ENCODE measurements at regions not wholly inside any gene's neighbourhood (a gene's known extent, or its start where the extent isn't known, plus 50 kb on each side); places are given as distances from the start of the nearest gene placed in this dataset.

GRCh38 chr7:67805921-67806471 is 809.4 kb downstream of the TYW1 start:
- TF ChIP-seq CTCF (IDR thresholded peaks at IDR 0.05; ENCODE audit: low read depth, low read length): no peak
- DNase-seq: no peak
- Histone ChIP-seq H3K27me3 (no peaks in the 10 kb centered on the region), H3K4me1 (no peaks in the 10 kb centered on the region), H3K4me3 (ENCODE audit: low read depth, low read length) (no peak overlapping the region), H3K36me3 (no peaks in the 10 kb centered on the region), H3K9me3 (no peaks in the 10 kb centered on the region; the same call in 1 of the 2 replicates)

- Histone ChIP-seq H3K9me3 (no peaks in the 10 kb centered on the region; the same call in 1 of the 2 replicates), H3K27me3 (no peaks in the 10 kb centered on the region), H3K4me1 (no peaks in the 10 kb centered on the region), H3K36me3 (no peaks in the 10 kb centered on the region), H3K4me3 (ENCODE audit: low read depth, low read length) (no peak overlapping the region)
- TF ChIP-seq CTCF (IDR thresholded peaks at IDR 0.05; ENCODE audit: low read depth, low read length): no peak
- DNase-seq: no peak
These were observed 811.2 kb downstream of the TYW1 start for GRCh38 chr7:67807826-67808225.

GRCh38 chr7:67809586-67809985 is 813.0 kb downstream of the TYW1 start:
- no peak for TF ChIP-seq CTCF (IDR thresholded peaks at IDR 0.05; ENCODE audit: low read depth, low read length)
- peak; percentile 24 for DNase-seq
- Histone ChIP-seq H3K4me3 (ENCODE audit: low read depth, low read length) (no peak overlapping the region), H3K27me3 (no peaks in the 10 kb centered on the region), H3K36me3 (no peaks in the 10 kb centered on the region), H3K4me1 (no peaks in the 10 kb centered on the region), H3K9me3 (no peaks in the 10 kb centered on the region; the same call in 1 of the 2 replicates)

- DNase-seq: no peak
- no peak for TF ChIP-seq CTCF (IDR thresholded peaks at IDR 0.05; ENCODE audit: low read depth, low read length)
- Histone ChIP-seq H3K27me3 (no peaks in the 10 kb centered on the region), H3K4me1 (no peaks in the 10 kb centered on the region), H3K9me3 (no peaks in the 10 kb centered on the region; the same call in 1 of the 2 replicates), H3K4me3 (ENCODE audit: low read depth, low read length) (no peak overlapping the region), H3K36me3 (no peaks in the 10 kb centered on the region)
These were observed 817.1 kb downstream of the TYW1 start for GRCh38 chr7:67813621-67814292.

GRCh38 chr7:67817481-67817880 is 820.8 kb downstream of the TYW1 start:
- no peak for TF ChIP-seq CTCF (IDR thresholded peaks at IDR 0.05; ENCODE audit: low read depth, low read length)
- no peaks in the 10 kb centered on the region for H3K9me3 ChIP-seq

GRCh38 chr7:67821116-67821515 is 824.5 kb downstream of the TYW1 start:
- H3K4me1 ChIP-seq: no peaks in the 10 kb centered on the region
- H3K9me3 ChIP-seq: no peaks in the 10 kb centered on the region
- DNase-seq: no peak
- TF ChIP-seq CTCF (IDR thresholded peaks at IDR 0.05; ENCODE audit: low read depth, low read length): no peak
- H3K4me3 ChIP-seq (ENCODE audit: low read depth, low read length): no peak overlapping the region
- no peaks in the 10 kb centered on the region for H3K36me3 ChIP-seq
- no peaks in the 10 kb centered on the region for H3K27me3 ChIP-seq

More at GRCh38 chr7:67817481-67817880, 820.8 kb downstream of the TYW1 start:
- H3K4me3 ChIP-seq (ENCODE audit: low read depth, low read length): no peak overlapping the region
- no peaks in the 10 kb centered on the region for H3K4me1 ChIP-seq
- no peaks in the 10 kb centered on the region for H3K36me3 ChIP-seq
- no peaks in the 10 kb centered on the region for H3K27me3 ChIP-seq
- no peak for DNase-seq
